HG02981 (cell line): ENCODE measurements at regions not wholly inside any gene's neighbourhood (a gene's known extent, or its start where the extent isn't known, plus 50 kb on each side); places are given as distances from the start of the nearest gene placed in this dataset.
"Not testable (repeated sequence)": the region's sequence is repeated elsewhere in the genome, so short reads cannot be mapped to it uniquely, and the experiment has no call there.

Experiments
- ATAC-seq: cut with Tn5 transposase; IDR thresholded peaks from one replicate; pipeline ENCODE4 v1.9.1; 2021; ENCODE audit warnings: mild to moderate bottlenecking, moderate library complexity; ENCODE audit not compliant: unreplicated experiment

- ATAC-seq: no peak
Observed at GRCh38 chr5:36389245-36389644, 87.5 kb upstream of the RANBP3L start.

GRCh38 chr5:36390640-36391039, 88.9 kb upstream of the RANBP3L start:
- ATAC-seq: no peak

- ATAC-seq: no peak
Observed at GRCh38 chr5:36392186-36392585, 90.5 kb upstream of the RANBP3L start.

- ATAC-seq: no peak
Observed at GRCh38 chr5:36392818-36393217, 91.1 kb upstream of the RANBP3L start.

- ATAC-seq: no peak
Observed at GRCh38 chr5:36393656-36394428, 92.1 kb upstream of the RANBP3L start.

GRCh38 chr5:36395260-36395659, 93.6 kb upstream of the RANBP3L start:
- ATAC-seq: no peak

- not testable (repeated sequence) for ATAC-seq
Observed at GRCh38 chr5:36395947-36396346, 94.2 kb upstream of the RANBP3L start.

- no peak for ATAC-seq
Observed at GRCh38 chr5:36396640-36397039, 94.9 kb upstream of the RANBP3L start.

- no peak for ATAC-seq
Observed at GRCh38 chr5:36397901-36398536, 96.3 kb upstream of the RANBP3L start.

- ATAC-seq: no peak
Observed at GRCh38 chr5:36402512-36402906, 100.8 kb upstream of the RANBP3L start.

GRCh38 chr5:36403632-36404311, 102.1 kb upstream of the RANBP3L start:
- no peak for ATAC-seq

- ATAC-seq: no peak
Observed at GRCh38 chr5:36406023-36406422, 104.3 kb upstream of the RANBP3L start.

- no peak for ATAC-seq
Observed at GRCh38 chr5:36407396-36407795, 105.7 kb upstream of the RANBP3L start.

- not testable (repeated sequence) for ATAC-seq
Observed at GRCh38 chr5:36409711-36410110, 108.0 kb upstream of the RANBP3L start.

GRCh38 chr5:36410672-36411071, 109.0 kb upstream of the RANBP3L start:
- ATAC-seq: not testable (repeated sequence)

- ATAC-seq: no peak
Observed at GRCh38 chr5:36414869-36415282, 113.2 kb upstream of the RANBP3L start.

- ATAC-seq: no peak
Observed at GRCh38 chr5:36416605-36417004, 114.9 kb upstream of the RANBP3L start.

- no peak for ATAC-seq
Observed at GRCh38 chr5:36417221-36417620, 115.5 kb upstream of the RANBP3L start.

- no peak for ATAC-seq
Observed at GRCh38 chr5:36417668-36418067, 116.0 kb upstream of the RANBP3L start.

GRCh38 chr5:36418152-36418979, 116.7 kb upstream of the RANBP3L start:
- ATAC-seq: no peak

- ATAC-seq: no peak
Observed at GRCh38 chr5:36421256-36421655, 119.6 kb upstream of the RANBP3L start.
